Testis (tissue), 2 donors: ENCODE measurements at regions not wholly inside any gene's neighbourhood (a gene's known extent, or its start where the extent isn't known, plus 50 kb on each side); places are given as distances from the start of the nearest gene placed in this dataset.

Experiments used
- POLR2A ChIP-seq: fragments of 450-650 bp; IDR thresholded peaks from one replicate; pipeline ENCODE4 v1.6.1; 2017; ENCODE audit warnings: antibody characterized with exemption, mild to moderate bottlenecking, moderate library complexity
- TF ChIP-seq, protein P1 (sequence below), 3 experiments: fragments of 450-650 bp in 2 of 3; fragments of 200-600 bp in 1 of 3; sonication (generic) in 1 of 3; IDR thresholded peaks; one replicate each; pipeline ENCODE4 v1.5.1; 2016 to 2019; ENCODE audit warnings: antibody characterized with exemption in 3 of 3, mild to moderate bottlenecking in 2 of 3, moderate library complexity in 1 of 3

DNA sequence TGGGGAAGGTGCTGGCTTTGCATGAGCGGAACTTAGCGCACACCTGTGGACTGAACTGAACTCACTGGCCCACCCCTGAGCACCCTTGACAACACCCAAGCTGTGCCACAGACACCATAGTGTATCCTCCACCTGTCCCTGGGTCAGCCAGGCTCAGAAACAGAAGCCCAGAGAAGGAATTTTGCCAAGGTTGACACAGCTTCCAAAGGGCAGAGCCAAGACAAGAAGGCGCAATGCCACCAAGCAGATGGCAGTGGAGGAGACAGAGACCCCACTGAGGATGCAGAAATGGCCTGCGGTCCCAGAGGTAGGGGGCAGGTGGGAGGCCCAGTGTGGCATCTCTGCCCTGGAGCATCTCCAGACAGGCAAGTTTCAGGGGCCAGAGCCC lies 169.0 kb downstream of the ENGASE start:
- TF ChIP-seq, protein P1, sequence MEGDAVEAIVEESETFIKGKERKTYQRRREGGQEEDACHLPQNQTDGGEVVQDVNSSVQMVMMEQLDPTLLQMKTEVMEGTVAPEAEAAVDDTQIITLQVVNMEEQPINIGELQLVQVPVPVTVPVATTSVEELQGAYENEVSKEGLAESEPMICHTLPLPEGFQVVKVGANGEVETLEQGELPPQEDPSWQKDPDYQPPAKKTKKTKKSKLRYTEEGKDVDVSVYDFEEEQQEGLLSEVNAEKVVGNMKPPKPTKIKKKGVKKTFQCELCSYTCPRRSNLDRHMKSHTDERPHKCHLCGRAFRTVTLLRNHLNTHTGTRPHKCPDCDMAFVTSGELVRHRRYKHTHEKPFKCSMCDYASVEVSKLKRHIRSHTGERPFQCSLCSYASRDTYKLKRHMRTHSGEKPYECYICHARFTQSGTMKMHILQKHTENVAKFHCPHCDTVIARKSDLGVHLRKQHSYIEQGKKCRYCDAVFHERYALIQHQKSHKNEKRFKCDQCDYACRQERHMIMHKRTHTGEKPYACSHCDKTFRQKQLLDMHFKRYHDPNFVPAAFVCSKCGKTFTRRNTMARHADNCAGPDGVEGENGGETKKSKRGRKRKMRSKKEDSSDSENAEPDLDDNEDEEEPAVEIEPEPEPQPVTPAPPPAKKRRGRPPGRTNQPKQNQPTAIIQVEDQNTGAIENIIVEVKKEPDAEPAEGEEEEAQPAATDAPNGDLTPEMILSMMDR (IDR thresholded peaks at IDR 0.05) = no peak
- no peak for TF ChIP-seq POLR2A
